ENCODE measurements at regions not wholly inside any gene's neighbourhood (a gene's known extent, or its start where the extent isn't known, plus 50 kb on each side); places are given as distances from the start of the nearest gene placed in this dataset.

DNA sequence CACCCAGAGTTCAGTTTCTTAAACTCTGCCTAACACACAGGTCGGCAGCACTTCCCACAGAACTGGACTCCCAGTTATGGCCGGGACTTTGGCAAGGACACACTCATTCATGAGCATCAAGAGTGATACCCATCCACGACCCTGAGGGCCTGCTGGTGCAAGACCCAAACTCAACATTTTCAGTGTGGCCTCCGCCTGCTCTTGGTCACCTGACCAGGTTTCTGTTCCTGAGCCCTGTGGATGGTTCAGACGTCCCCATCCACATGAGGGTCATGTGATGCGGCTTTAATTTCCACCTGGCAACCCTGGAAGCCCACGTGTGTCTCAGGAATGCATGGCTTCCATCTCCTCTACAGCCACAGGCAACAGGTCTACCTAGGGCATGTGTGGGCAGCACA is 245.3 kb downstream of the DLL1 start:
- no peak for TF ChIP-seq CTCF (IDR thresholded peaks at IDR 0.05)
- TF ChIP-seq POLR2A (IDR thresholded peaks at IDR 0.05) = no peak
